H1 (cell line): ENCODE measurements at regions not wholly inside any gene's neighbourhood (a gene's known extent, or its start where the extent isn't known, plus 50 kb on each side); places are given as distances from the start of the nearest gene placed in this dataset.

Experiments
- CTCF ChIA-PET: fragments of 300-600 bp; sonication (Branson Sonifier 250); formaldehyde crosslinking; loops from one replicate; lab custom pipeline; 2021; ENCODE audit not compliant: partially characterized antibody; lab: Charles Lee
- POLR2A ChIA-PET: fragments of 300-600 bp; sonication (Branson Sonifier 250); formaldehyde crosslinking; loops from one replicate; lab custom pipeline; 2021; ENCODE audit warnings: inconsistent platforms; ENCODE audit not compliant: partially characterized antibody; lab: Charles Lee
- DNase-seq, 2 experiments: peaks; one replicate each; pipeline versions ENCODE4 v3.0.0 to v3.0.0-alpha.2; 2010 to 2022; ENCODE audit warnings: low spot score in 2 of 2, low read depth in 1 of 2, mixed read lengths in 1 of 2
- FAIRE-seq: peaks from 2 replicates; lab custom pipeline; 2011; peaks lifted over from hg19 to GRCh38; lab: Jason Lieb, UNC
- H2AFZ ChIP-seq: 2 replicates; pipeline ENCODE4 v1.8.1; 2012; ENCODE audit warnings: low read length, inconsistent platforms
- H2AK5ac ChIP-seq: 2 replicates; pipeline ENCODE4 v1.6.1; 2013; ENCODE audit warnings: low read depth, low read length
- H2BK120ac ChIP-seq: replicated peaks from 2 replicates; pipeline ENCODE3; 2013; ENCODE audit warnings: low read depth, low read length, inconsistent platforms
- H2BK12ac ChIP-seq: 2 replicates; pipeline ENCODE4 v1.6.1; 2013; ENCODE audit warnings: low read depth, low read length
- H2BK15ac ChIP-seq: 2 replicates; pipeline ENCODE4 v1.6.1; 2013; ENCODE audit warnings: low read length
- H2BK20ac ChIP-seq: 2 replicates; pipeline ENCODE4 v1.6.1; 2013; ENCODE audit warnings: low read length
- H2BK5ac ChIP-seq: 2 replicates; pipeline ENCODE4 v1.6.1; 2013; ENCODE audit warnings: low read depth, low read length
- H3K14ac ChIP-seq: 2 replicates; pipeline ENCODE4 v1.6.1; 2013; ENCODE audit warnings: inconsistent platforms; ENCODE audit not compliant: insufficient read length
- H3K18ac ChIP-seq: 2 replicates; pipeline ENCODE4 v1.6.1; 2013; ENCODE audit warnings: low read length; ENCODE audit errors: extremely low read depth
- H3K23ac ChIP-seq: 2 replicates; pipeline ENCODE4 v1.6.1; 2013; ENCODE audit warnings: inconsistent platforms; ENCODE audit not compliant: insufficient read length
- H3K23me2 ChIP-seq: 2 replicates; pipeline ENCODE4 v1.6.1; 2013; ENCODE audit warnings: low read depth, low read length
- H3K27ac ChIP-seq: 2 replicates; pipeline ENCODE4 v1.6.1; 2011; ENCODE audit warnings: low read depth, low read length, inconsistent platforms
- H3K27me3 ChIP-seq, 4 experiments: replicated peaks in 1 of 4; 1 replicate in 1 of 4; 2 replicates in 3 of 4; pipeline versions ENCODE4 v1.6.1 to v1.8.1; 2011 to 2013; ENCODE audit warnings: low read length in 3 of 4, mild to moderate bottlenecking in 3 of 4, inconsistent platforms in 2 of 4, mixed read lengths in 2 of 4, moderate library complexity in 1 of 4; ENCODE audit not compliant: control insufficient read depth in 3 of 4, insufficient read depth in 3 of 4; ENCODE audit errors: extremely low read depth in 1 of 4
- H3K36me3 ChIP-seq, 4 experiments: 2 replicates each; pipeline versions ENCODE4 v1.6.1 to v1.8.1; 2011 to 2013; ENCODE audit warnings: mild to moderate bottlenecking in 4 of 4, low read length in 3 of 4, moderate library complexity in 2 of 4, control low read depth in 1 of 4, inconsistent platforms in 1 of 4; ENCODE audit not compliant: insufficient read depth in 4 of 4, control insufficient read depth in 2 of 4
- H3K4ac ChIP-seq: replicated peaks from 2 replicates; pipeline ENCODE3; 2013; ENCODE audit warnings: low read length, low read depth, mixed read lengths, inconsistent platforms; ENCODE audit not compliant: insufficient read length
- H3K4me1 ChIP-seq, 4 experiments: replicated peaks in 1 of 4; 1 replicate in 1 of 4; 2 replicates in 3 of 4; pipeline versions ENCODE4 v1.6.1 to v1.8.1; 2011 to 2013; ENCODE audit warnings: low read length in 3 of 4, inconsistent platforms in 2 of 4, mixed read lengths in 1 of 4; ENCODE audit not compliant: insufficient read depth in 4 of 4, control insufficient read depth in 3 of 4
- H3K4me2 ChIP-seq, 2 experiments: 2 replicates each; pipeline versions ENCODE4 v1.6.1 to v1.8.1; 2011 to 2013; ENCODE audit warnings: low read depth in 2 of 2, low read length in 2 of 2, control low read depth in 1 of 2, inconsistent platforms in 1 of 2, mild to moderate bottlenecking in 1 of 2; ENCODE audit not compliant: insufficient read depth in 1 of 2
- H3K4me3 ChIP-seq, 4 experiments: fragments of 200-600, 300-600 bp in 1 of 4; sonication (generic), shearing (Covaris generic), sonication (Bioruptor Twin) in 1 of 4; 2 replicates each; pipeline versions ENCODE4 v1.5.1 to v1.8.1; 2011 to 2016; ENCODE audit warnings: low read length in 4 of 4, low read depth in 3 of 4, control low read depth in 2 of 4, inconsistent platforms in 2 of 4, mild to moderate bottlenecking in 2 of 4, mixed read lengths in 1 of 4, moderate library complexity in 1 of 4; ENCODE audit not compliant: insufficient read depth in 2 of 4; ENCODE audit errors: extremely low read depth in 1 of 4
- H3K56ac ChIP-seq: replicated peaks from 2 replicates; pipeline ENCODE3; 2013; ENCODE audit warnings: low read depth, mild to moderate bottlenecking, mixed read lengths, low read length, inconsistent platforms; ENCODE audit not compliant: insufficient read length
- H3K79me1 ChIP-seq: 2 replicates; pipeline ENCODE4 v1.6.1; 2013; ENCODE audit warnings: low read depth, low read length, control low read depth
- H3K79me2 ChIP-seq, 2 experiments: 2 replicates each; pipeline versions ENCODE4 v1.6.1 to v1.8.1; 2012 to 2013; ENCODE audit warnings: low read length in 2 of 2, mild to moderate bottlenecking in 2 of 2, inconsistent platforms in 1 of 2; ENCODE audit not compliant: insufficient read depth in 2 of 2, control insufficient read depth in 1 of 2
- H3K9ac ChIP-seq, 4 experiments: replicated peaks in 1 of 4; 1 replicate in 1 of 4; 2 replicates in 3 of 4; pipeline versions ENCODE4 v1.6.1 to v1.8.1; 2011 to 2013; ENCODE audit warnings: low read depth in 3 of 4, low read length in 3 of 4, control low read depth in 2 of 4, mild to moderate bottlenecking in 2 of 4, moderate library complexity in 2 of 4, inconsistent platforms in 1 of 4; ENCODE audit errors: extremely low read depth in 1 of 4
- H3K9me3 ChIP-seq, 2 experiments: 2 replicates each; pipeline versions ENCODE4 v1.6.1 to v1.8.1; 2012 to 2013; ENCODE audit warnings: mild to moderate bottlenecking in 2 of 2, moderate library complexity in 2 of 2, control low read depth in 1 of 2, inconsistent platforms in 1 of 2, low read depth in 1 of 2, low read length in 1 of 2, mixed read lengths in 1 of 2; ENCODE audit not compliant: insufficient read depth in 2 of 2
- H4K20me1 ChIP-seq, 2 experiments: replicated peaks in 1 of 2; 2 replicates each; pipeline versions ENCODE3 to v1.8.1; 2011 to 2013; ENCODE audit warnings: inconsistent platforms in 2 of 2, low read length in 2 of 2, mild to moderate bottlenecking in 1 of 2; ENCODE audit not compliant: insufficient read depth in 2 of 2, control insufficient read depth in 1 of 2
- H4K5ac ChIP-seq: 2 replicates; pipeline ENCODE4 v1.6.1; 2013; ENCODE audit warnings: low read length, low read depth, mixed read lengths, inconsistent platforms; ENCODE audit not compliant: insufficient read length
- H4K8ac ChIP-seq: 2 replicates; pipeline ENCODE4 v1.8.0; 2013; ENCODE audit warnings: mild to moderate bottlenecking, moderate library complexity, low read length, inconsistent platforms; ENCODE audit not compliant: insufficient read depth; ENCODE audit errors: extremely low read depth
- H4K91ac ChIP-seq: replicated peaks from 2 replicates; pipeline ENCODE3; 2013; ENCODE audit warnings: low read length, mixed read lengths, inconsistent platforms; ENCODE audit not compliant: insufficient read length
- BACH1 ChIP-seq: IDR thresholded peaks from 2 replicates; pipeline ENCODE4 v1.6.1; 2012; ENCODE audit warnings: low read length, improper control_type of control experiment
- CREB1 ChIP-seq: IDR thresholded peaks from 2 replicates; pipeline ENCODE4 v1.6.1; 2012; ENCODE audit warnings: inconsistent platforms
- JUND ChIP-seq: IDR thresholded peaks from 2 replicates; pipeline ENCODE4 v1.6.1; 2011; ENCODE audit warnings: mild to moderate bottlenecking, improper control_type of control experiment, low read length
- RAD21 ChIP-seq, 2 experiments: IDR thresholded peaks in 1 of 2; conservative IDR thresholded peaks in 1 of 2; 2 replicates each; pipeline ENCODE4 v1.6.1; 2011; ENCODE audit warnings: low read depth in 2 of 2, low read length in 2 of 2, improper control_type of control experiment in 1 of 2, inconsistent platforms in 1 of 2, mild to moderate bottlenecking in 1 of 2, moderate library complexity in 1 of 2
- SIRT6 ChIP-seq: IDR thresholded peaks from one replicate; pipeline ENCODE4 v1.7.1; 2012; ENCODE audit warnings: low read length, inconsistent platforms
- SIX5 ChIP-seq: IDR thresholded peaks from 2 replicates; pipeline ENCODE4 v1.6.1; 2011; ENCODE audit warnings: mild to moderate bottlenecking, low read depth, low read length
- TBP ChIP-seq: IDR thresholded peaks from 2 replicates; pipeline ENCODE4 v1.6.1; 2011; ENCODE audit warnings: low read depth, low read length, improper control_type of control experiment
- YY1 ChIP-seq: IDR thresholded peaks from 2 replicates; pipeline ENCODE4 v1.6.1; 2011; ENCODE audit warnings: low read depth, mild to moderate bottlenecking, low read length
- WGBS, 2 experiments: shearing (Covaris generic) in 1 of 2; methylation state at CpG; one replicate each; pipeline versions ENCODE4 v1.1.6 to v1.1.7; 2013 to 2015; ENCODE audit warnings: low lambda C conversion rate in 2 of 2, mixed read lengths in 2 of 2, inconsistent platforms in 1 of 2, low coverage in 1 of 2, missing lambda C conversion rate in 1 of 2; ENCODE audit not compliant: insufficient replicate concordance in 2 of 2, insufficient coverage in 1 of 2, insufficient read length in 1 of 2; ENCODE audit errors: extremely low coverage in 1 of 2, missing lambda C conversion rate in 1 of 2; 5-methylcytosine and 5-hydroxymethylcytosine counted together
- TF ChIP-seq, protein P1 (sequence below), 3 experiments: IDR thresholded peaks; 1 replicate in 2 of 3; 2 replicates in 1 of 3; pipeline versions ENCODE4 v1.5.1 to v1.6.1; 2011; ENCODE audit warnings: low read length in 3 of 3, mild to moderate bottlenecking in 3 of 3, inconsistent platforms in 2 of 3, low read depth in 1 of 3, moderate library complexity in 1 of 3; ENCODE audit not compliant: insufficient read depth in 1 of 3; ENCODE audit errors: control extremely low read depth in 1 of 3

GRCh38 chr2:226155093-226155875, 644.3 kb downstream of the IRS1 start:
- TF ChIP-seq TBP (no peak), SIRT6 (no peak), CREB1 (no peak), SIX5 (no peak), BACH1 (no peak), RAD21 (IDR thresholded peaks at IDR 0.05 in 1 of 2, conservative IDR thresholded peaks at IDR 0.05 in 1 of 2; ENCODE audit: low read depth in 2 of 2, low read length in 2 of 2) (no peak), JUND (no peak), YY1 (no peak)
- TF ChIP-seq, protein P1, sequence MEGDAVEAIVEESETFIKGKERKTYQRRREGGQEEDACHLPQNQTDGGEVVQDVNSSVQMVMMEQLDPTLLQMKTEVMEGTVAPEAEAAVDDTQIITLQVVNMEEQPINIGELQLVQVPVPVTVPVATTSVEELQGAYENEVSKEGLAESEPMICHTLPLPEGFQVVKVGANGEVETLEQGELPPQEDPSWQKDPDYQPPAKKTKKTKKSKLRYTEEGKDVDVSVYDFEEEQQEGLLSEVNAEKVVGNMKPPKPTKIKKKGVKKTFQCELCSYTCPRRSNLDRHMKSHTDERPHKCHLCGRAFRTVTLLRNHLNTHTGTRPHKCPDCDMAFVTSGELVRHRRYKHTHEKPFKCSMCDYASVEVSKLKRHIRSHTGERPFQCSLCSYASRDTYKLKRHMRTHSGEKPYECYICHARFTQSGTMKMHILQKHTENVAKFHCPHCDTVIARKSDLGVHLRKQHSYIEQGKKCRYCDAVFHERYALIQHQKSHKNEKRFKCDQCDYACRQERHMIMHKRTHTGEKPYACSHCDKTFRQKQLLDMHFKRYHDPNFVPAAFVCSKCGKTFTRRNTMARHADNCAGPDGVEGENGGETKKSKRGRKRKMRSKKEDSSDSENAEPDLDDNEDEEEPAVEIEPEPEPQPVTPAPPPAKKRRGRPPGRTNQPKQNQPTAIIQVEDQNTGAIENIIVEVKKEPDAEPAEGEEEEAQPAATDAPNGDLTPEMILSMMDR (IDR thresholded peaks at IDR 0.05; ENCODE audit: control extremely low read depth in 1 of 3, insufficient read depth in 1 of 3, low read depth in 1 of 3, low read length in 3 of 3), result no peak
- Histone ChIP-seq H4K20me1 (no peaks in the 10 kb centered on the region), H3K4me1 (peaks cover 0 to 5% (median 2%) of the 10 kb centered on the region in 4 experiments; a peak in 3 of 7 replicates), H3K9me3 (no peaks in the 10 kb centered on the region), H2AFZ (0 out of 2 replicates have a peak overlapping the region, but pooled peaks have one; percentile 11), H3K9ac (no peak overlapping the region), H2BK15ac (no peak overlapping the region), H4K5ac (no peak overlapping the region), H4K8ac (no peak overlapping the region), H3K27me3 (no peaks in the 10 kb centered on the region), H3K4me2 (no peak overlapping the region), H3K56ac (no peak overlapping the region), H3K18ac (no peak overlapping the region), H3K79me2 (no peaks in the 10 kb centered on the region), H3K23me2 (no peaks in the 10 kb centered on the region), H2BK120ac (no peak overlapping the region), H3K14ac (no peak overlapping the region), H2AK5ac (no peak overlapping the region), H4K91ac (no peak overlapping the region), H3K79me1 (no peaks in the 10 kb centered on the region), H2BK12ac (no peak overlapping the region), H3K36me3 (no peaks in the 10 kb centered on the region), H3K27ac (no peak overlapping the region), H2BK20ac (no peak overlapping the region), H3K4ac (no peak overlapping the region), H3K4me3 (no peak overlapping the region), H2BK5ac (no peak overlapping the region), H3K23ac (no peak overlapping the region)
- ChIA-PET CTCF (no interaction called here), POLR2A (no interaction called here)
- DNase-seq, result no peak
- FAIRE-seq, result no peak
- 93% methylated on average over 5 of the region's 5 CpGs; no CpG with 5 or more reads in 1 of the 2 experiments for WGBS, 2 experiments
